ENCODE measurements at regions not wholly inside any gene's neighbourhood (a gene's known extent, or its start where the extent isn't known, plus 50 kb on each side); places are given as distances from the start of the nearest gene placed in this dataset.

DNA sequence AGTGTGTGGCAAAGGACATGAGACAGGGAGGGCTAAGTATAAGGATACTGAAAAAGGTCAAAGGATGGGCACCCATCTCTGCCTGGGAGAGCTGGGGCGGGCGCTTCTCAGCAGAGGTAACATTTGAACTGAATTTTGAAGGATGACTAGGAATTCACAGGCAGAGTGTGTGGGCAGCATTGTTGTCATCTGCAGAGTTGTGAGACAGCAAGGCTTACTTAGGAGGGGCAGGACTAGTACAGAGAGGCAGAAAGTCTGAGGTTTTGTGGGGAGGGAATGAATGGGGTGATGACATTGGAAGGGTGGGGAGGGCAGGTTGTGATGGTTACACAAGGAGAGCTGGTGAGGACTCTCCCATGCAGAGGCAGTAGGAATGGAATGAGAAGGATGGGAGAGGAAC lies 84.1 kb upstream of the PRR23C start:
- H4K20me1 ChIP-seq (replicated peaks; ENCODE audit: control insufficient read depth, insufficient read depth, low read length) = no peaks in the 10 kb centered on the region
- FAIRE-seq = no peak
- ChIA-PET CTCF (ENCODE audit: low intra/inter-chr PET ratio) (no interaction called here), POLR2A (interaction anchor here (3.6 kb wide), 1 partner anchor 8 kb away, joined by 10 read pairs; no protein-coding TSS in a partner anchor)
- DNase-seq (ENCODE audit: extremely low read depth in 1 of 4, low spot score in 3 of 4) = no peak
- intact Hi-C loops (cut with micrococcal nuclease) = no loop called here
- H3K9me1 ChIP-seq (ENCODE audit: control insufficient read depth, insufficient read depth, low read length) = no peaks in the 10 kb centered on the region
- in situ Hi-C loops (cut with MboI) = no loop called here
- H3K4me3 ChIP-seq = no peak overlapping the region
- TF ChIP-seq CEBPG (CRISPR knock-in tag; IDR thresholded peaks at IDR 0.05) (no peak), CEBPG (tag; conservative IDR thresholded peaks at IDR 0.05 in 1 of 2, IDR thresholded peaks at IDR 0.05 in 1 of 2) (peak in 1 of 2 experiments; percentile 25; a peak in 1 of 4 replicates), NFIC (IDR thresholded peaks at IDR 0.05) (no peak), MEIS2 (IDR thresholded peaks at IDR 0.05; ENCODE audit: partially characterized antibody) (peak; percentile 14)
- H2AFZ ChIP-seq (ENCODE audit: low read depth, low read length) = no peak overlapping the region
- no peak overlapping the region for H3K9ac ChIP-seq (ENCODE audit: insufficient read depth in 1 of 2, low read depth in 2 of 2, low read length in 2 of 2)
- no peaks in the 10 kb centered on the region for H3K9me3 ChIP-seq (replicated peaks; ENCODE audit: control insufficient read depth, insufficient read depth, low read depth, low read length)
- H3K36me3 ChIP-seq (ENCODE audit: control insufficient read depth, insufficient read depth, low read length) = no peaks in the 10 kb centered on the region
- no peak for ATAC-seq
- 20% methylated on average over 2 of the region's 2 CpGs for WGBS (ENCODE audit: insufficient coverage, low coverage, missing lambda C conversion rate)
- H3K27ac ChIP-seq (ENCODE audit: extremely low read depth, low read depth, low read length) = no peak overlapping the region
- H3K4me1 ChIP-seq (replicated peaks in 1 of 2; ENCODE audit: control insufficient read depth in 2 of 2, insufficient read depth in 2 of 2, low read length in 2 of 2) = peaks cover 0 to 13% of the 10 kb centered on the region in 2 experiments; a peak in 1 of 5 replicates
- H3K4me2 ChIP-seq (ENCODE audit: insufficient read depth, low read length) = no peak overlapping the region
- H3K27me3 ChIP-seq (ENCODE audit: control insufficient read depth in 2 of 2, insufficient read depth in 2 of 2, low read length in 2 of 2) = no peaks in the 10 kb centered on the region
- no TSS peak for BruUV-seq (replicated peaks)
- no peaks in the 10 kb centered on the region for H3K79me2 ChIP-seq (ENCODE audit: control insufficient read depth, insufficient read depth, low read length)

- BruUV-seq (replicated peaks) = no TSS peak
- Histone ChIP-seq H4K20me1 (replicated peaks; ENCODE audit: control insufficient read depth, insufficient read depth, low read length) (no peaks in the 10 kb centered on the region), H3K4me2 (ENCODE audit: insufficient read depth, low read length) (no peak overlapping the region), H3K27ac (ENCODE audit: extremely low read depth, low read depth, low read length) (no peak overlapping the region), H3K36me3 (ENCODE audit: control insufficient read depth, insufficient read depth, low read length) (no peaks in the 10 kb centered on the region), H3K27me3 (ENCODE audit: control insufficient read depth in 2 of 2, insufficient read depth in 2 of 2, low read length in 2 of 2) (no peaks in the 10 kb centered on the region), H3K79me2 (ENCODE audit: control insufficient read depth, insufficient read depth, low read length) (no peaks in the 10 kb centered on the region), H3K9me1 (ENCODE audit: control insufficient read depth, insufficient read depth, low read length) (no peaks in the 10 kb centered on the region), H3K4me3 (no peak overlapping the region), H2AFZ (ENCODE audit: low read depth, low read length) (no peak overlapping the region), H3K9me3 (replicated peaks; ENCODE audit: control insufficient read depth, insufficient read depth, low read depth, low read length) (no peaks in the 10 kb centered on the region), H3K9ac (ENCODE audit: insufficient read depth in 1 of 2, low read depth in 2 of 2, low read length in 2 of 2) (no peak overlapping the region), H3K4me1 (replicated peaks in 1 of 2; ENCODE audit: control insufficient read depth in 2 of 2, insufficient read depth in 2 of 2, low read length in 2 of 2) (peaks cover 0 to 20% of the 10 kb centered on the region in 2 experiments; a peak in 2 of 5 replicates)
- ATAC-seq (no peak), FAIRE-seq (no peak), DNase-seq (ENCODE audit: extremely low read depth in 1 of 4, low spot score in 3 of 4) (no peak)
- POLR2A ChIA-PET = interaction anchor here (3.6 kb wide), 1 partner anchor 9 kb away, joined by 10 read pairs; no protein-coding TSS in a partner anchor
- CTCF ChIA-PET (ENCODE audit: low intra/inter-chr PET ratio) = no interaction called here
- WGBS (ENCODE audit: insufficient coverage, low coverage, missing lambda C conversion rate) = 43% methylated on average over 2 of the region's 2 CpGs
- in situ Hi-C loops (cut with MboI) (no loop called here), intact Hi-C loops (cut with micrococcal nuclease) (no loop called here)
- TF ChIP-seq SUPT5H (IDR thresholded peaks at IDR 0.05) (no peak), CHD4 (IDR thresholded peaks at IDR 0.05; ENCODE audit: insufficient read depth, insufficient replicate concordance, low read depth, low read length, poor library complexity, severe bottlenecking) (no peak), HLTF (IDR thresholded peaks at IDR 0.05) (no peak), NEUROD1 (IDR thresholded peaks at IDR 0.05; ENCODE audit: borderline replicate concordance, low read depth, low read length, partially characterized antibody) (no peak)
These were observed 85.2 kb upstream of the PRR23C start for GRCh38 chr3:139129892-139130291.
